NCI-H2227 (cell line): ENCODE measurements at regions not wholly inside any gene's neighbourhood (a gene's known extent, or its start where the extent isn't known, plus 50 kb on each side); places are given as distances from the start of the nearest gene placed in this dataset.
"Not testable (repeated sequence)": the region's sequence is repeated elsewhere in the genome, so short reads cannot be mapped to it uniquely, and the experiment has no call there.

Experiments
- DNase-seq: peaks from one replicate; lab custom pipeline; 2025; ENCODE audit not compliant: unreplicated experiment; lab: John Stamatoyannopoulos, UW

DNA sequence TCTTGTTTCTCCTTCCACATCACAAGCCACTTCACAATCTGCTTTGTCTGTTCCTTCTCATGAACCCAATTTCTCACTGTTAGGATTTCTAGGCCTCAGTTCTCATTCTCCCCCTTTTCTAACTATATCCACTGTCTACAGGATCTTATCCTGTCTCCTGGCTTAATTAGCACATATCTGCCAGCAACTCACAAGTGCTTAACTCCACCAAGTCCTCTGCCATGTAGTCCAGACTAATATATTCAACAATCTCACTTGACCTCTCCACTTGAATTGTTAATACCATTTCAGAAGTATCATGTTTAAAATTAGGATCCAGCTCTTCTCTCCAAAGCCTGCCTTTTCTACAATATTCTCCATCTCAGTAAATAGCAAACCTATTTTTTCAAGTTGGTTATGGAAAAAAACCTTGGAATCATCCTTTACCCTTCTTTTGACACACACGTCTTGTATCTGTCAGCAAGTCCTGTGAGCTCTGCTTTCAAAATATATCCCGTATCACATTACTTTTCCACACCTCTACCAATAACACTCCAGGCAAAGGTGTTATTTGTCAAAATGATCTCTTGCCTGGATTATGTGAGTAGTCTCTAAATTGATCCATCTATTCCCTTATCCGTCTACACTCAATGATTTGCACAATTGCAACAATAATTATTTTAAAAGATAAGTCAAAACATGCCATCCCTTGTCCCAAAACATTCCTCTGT, 127.2 kb upstream of the SLIT2 start:
- DNase-seq = no peak

GRCh38 chr4:20122198-20122988, 129.3 kb upstream of the SLIT2 start:
- DNase-seq = no peak

- DNase-seq = no peak
Observed at GRCh38 chr4:20119141-20119540, 132.6 kb upstream of the SLIT2 start.

- no peak for DNase-seq
Observed at GRCh38 chr4:20109391-20109790, 142.3 kb upstream of the SLIT2 start.

DNA sequence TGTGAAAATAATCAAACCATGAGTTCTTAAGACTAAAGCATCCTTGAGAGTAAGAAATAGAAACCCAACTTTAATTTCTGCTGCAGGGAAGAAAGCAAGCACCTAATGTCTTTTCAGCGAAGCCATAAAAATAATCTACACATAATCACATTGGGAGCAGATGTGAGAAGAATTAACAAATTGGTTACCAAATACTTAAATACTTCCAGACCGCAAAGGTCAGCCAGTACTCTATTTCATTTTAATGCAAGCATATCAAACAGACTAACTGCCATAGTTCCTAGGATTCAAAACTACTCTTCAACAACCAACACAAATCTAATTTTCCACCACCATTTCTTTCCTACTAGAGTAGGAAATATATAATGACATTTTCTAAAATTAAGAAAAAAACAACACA, 144.8 kb upstream of the SLIT2 start:
- no peak for DNase-seq

DNA sequence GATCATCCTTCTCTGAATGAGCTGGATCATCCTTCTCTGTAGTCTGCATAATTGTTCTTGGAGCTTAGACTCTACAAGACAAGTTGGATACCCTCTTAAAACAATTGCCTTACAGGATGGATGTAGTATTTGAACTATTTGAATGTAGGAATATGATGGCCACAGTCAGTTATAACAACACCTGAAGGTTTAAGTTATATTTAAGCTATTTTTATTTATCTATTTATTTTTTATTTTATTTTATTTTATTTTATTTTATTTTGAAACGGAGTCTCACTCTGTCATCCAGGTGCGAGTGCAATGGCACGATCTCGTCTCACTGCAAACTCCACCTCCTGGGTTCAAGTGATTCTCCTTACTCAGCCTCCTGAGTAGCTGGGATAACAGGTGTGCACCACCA, 149.9 kb upstream of the SLIT2 start:
- no peak for DNase-seq

DNA sequence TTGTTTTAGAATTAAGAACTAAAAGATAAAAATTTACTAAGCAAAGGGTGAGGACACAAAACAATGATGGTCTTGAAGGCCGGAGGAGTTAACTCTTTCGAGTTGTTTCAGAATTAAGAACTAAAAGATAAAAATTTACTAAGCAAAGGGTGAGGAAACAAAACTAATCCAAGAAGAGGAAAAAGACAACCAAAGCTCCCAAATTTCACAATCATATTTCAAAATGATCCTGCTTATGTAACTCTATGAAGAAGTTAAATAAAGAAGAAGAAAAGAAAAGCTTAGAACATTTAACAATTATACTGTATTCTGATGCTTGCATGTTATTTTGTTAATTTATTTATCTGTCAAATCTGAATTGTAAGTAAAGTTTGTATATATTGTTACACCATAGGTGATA, 154.8 kb upstream of the SLIT2 start:
- DNase-seq = no peak

DNA sequence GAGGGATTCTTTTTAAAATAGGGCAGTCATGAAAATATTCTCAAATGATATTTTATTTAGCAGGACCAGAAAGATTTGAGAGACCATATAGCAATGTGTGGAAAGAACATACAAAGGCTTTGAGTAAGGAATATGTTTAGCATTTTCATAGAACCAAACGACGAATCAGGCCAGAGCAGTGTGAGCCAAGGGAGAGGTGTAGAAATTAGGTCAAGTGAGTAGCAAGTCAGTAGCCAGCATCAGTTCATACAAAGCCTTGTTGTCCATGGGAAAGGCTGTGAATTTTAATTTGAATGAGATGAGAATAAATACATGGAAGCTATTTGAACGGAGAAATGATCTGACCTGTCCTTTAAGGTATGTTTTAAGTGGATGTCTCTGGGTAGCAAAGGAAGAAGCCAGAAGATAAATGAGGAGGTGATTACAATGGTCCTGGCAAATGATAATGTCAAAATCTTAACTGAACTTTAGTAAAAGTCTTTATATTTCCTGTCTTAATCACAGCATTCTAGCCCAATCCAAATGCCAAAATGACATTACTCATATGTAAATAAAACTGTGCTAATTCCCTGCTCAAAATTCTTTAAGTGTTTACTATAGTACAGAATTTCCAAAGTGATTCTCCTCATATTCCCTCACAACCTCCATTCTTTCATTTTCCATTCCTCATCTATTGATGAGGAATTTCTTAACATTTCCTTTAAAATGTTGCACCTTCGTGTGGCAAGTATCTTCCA, 155.7 kb upstream of the SLIT2 start:
- no peak for DNase-seq

DNA sequence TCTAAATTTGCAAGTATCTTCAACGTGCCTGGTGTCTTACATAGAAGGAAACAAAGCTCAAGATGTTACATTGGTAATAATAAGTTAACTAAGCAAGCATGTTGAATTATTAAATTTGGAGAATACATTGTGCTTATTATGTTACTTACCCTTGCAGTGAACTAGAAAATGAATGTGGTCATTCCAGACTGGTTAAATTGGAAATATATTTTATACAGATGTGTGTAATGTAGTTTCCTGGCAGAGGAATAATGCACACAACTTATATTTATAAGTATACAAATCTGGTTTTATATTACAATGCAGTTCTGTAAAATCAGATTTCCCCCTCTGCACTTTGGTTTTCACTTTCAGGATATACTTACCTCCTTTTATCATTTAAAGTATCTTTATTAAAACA, 159.9 kb upstream of the SLIT2 start:
- no peak for DNase-seq

GRCh38 chr4:20087522-20087911, 164.2 kb upstream of the SLIT2 start:
- DNase-seq = no peak

DNA sequence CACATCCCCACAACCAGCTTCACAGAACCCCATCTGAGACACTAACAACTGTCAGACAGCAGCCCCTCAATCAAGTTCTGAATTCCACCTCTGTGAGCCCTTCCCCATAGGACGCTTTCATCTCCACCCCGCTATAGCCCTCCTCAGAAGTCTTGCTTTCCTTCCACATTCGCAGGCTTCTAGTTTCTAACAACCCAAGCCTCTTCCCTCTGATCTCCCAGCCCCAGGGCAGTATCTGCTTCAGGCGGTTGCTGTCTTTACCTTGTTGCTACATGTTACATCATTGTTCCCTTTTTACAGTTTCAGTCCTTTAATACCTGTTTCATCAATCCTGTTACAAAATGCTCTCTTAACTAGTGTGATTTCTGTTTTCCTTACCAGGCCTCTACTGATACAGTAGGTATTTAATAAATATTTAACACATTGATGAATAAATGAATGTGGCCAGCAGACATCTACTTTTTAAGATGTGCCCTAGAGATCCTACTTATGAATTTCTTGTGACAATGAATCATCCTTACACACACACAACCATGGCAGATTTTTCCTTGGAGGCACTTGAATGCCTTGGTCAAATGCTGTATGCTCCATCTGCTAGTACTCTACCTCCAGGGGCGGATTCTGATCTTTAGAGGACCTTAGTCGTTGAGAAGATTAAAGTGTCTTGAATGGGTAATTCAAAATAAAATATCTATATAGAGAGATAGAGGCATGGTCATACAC, 164.7 kb upstream of the SLIT2 start:
- no peak for DNase-seq

DNA sequence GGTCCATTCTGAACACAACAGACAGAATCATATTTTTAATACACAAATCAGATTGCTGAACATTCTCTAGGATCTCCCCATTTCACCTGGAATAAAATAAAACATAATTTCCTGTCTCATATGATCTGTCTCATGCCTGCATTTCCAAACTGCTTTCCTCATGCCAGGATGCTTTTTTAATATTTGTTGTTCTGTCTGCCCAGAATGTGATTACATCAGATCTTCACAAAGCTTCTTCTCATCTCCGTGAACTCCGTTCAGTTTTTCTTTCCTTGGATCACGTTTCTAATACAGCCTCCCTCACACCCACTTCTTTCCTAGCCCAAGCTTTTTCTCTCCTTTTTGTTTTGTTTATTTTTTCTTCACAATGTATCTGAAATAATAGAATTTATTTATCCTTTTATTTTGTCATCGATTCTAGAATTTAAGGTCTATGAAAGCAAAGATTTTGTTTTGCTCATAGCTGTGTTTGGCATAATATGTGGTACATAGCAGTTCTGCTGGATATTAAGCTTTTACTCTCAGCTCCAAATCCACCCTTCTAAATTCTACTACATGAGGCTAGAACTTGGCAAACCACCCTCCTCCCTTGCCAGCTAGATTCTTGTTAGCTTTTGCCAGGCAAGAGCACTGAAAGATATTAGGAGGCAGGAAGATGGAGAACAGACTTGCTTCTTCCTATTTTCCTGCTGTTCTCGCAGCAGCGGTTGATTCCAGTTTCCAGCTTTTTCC, 165.5 kb upstream of the SLIT2 start:
- DNase-seq = no peak

DNA sequence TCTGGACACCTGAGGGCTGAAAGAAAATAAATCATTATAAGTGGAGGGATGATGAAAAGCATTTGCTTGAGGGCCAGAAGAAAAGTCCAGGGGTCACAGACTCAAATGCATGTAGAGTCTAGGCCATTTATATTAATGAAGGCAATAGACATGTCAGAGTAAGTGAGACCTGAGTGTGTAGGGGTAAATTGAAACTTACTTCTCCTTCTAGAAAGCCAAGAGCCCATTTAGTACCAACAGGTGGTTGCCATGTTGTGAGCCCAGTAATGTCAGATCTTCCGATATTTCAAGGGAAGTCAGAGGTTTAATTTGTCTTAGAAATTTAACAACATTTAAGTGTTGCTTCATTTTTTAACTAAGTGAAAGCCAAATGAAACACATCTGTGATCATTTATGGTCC, 166.1 kb upstream of the SLIT2 start:
- no peak for DNase-seq

DNA sequence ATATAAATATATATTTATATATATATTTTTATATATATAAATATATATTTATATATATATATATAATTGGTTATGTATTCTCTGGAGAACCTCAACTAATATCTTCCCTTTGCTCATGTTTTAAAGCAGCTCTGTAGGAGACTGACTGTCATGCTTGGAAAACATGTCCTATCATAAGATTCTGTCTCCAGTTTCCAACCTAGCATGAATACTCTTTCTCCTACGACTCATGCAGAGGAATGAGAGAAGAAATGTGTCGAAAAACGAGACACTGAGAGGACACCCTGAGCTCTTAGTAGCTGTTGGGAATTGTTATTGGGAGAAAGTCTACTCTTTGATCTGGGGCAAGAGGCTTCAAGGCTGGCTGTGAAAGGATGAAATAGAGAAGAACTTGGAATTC, 166.5 kb upstream of the SLIT2 start:
- DNase-seq = no peak

DNA sequence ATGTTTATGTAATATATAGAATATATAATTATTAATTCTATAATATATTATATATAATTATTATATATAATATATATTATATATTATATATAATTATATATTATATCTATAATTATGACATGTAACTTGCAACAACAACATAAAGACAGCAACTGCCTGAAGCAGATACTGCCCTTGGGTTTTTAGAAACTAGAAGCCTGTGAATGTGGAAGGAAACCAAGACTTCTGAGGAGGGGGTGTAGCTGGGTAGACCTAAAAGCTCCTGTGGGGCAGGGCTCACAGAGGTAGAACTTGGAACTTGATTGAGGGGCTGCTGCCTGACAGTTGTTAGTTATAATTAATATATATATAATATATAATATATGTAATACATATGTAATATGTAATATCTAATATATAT, 167.2 kb upstream of the SLIT2 start:
- no peak for DNase-seq

DNA sequence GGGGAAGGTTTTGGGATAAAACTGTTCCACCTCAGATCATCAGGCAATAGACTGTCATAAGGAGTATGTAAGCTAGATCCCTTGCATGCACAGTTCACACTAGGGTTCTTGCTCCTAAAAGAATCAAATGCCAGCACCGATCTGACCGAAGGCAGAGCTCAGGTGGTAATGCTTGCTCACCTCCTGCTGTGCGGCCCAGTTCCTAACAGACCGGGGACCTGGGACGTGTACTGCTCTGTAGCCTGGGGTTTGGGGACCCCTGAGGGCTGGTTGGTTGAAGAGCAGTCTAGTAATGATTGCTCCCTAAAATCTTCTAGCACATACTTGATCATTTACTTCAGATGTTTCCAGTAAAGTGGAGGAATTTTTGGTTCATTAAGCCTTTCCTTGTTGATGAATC, 173.1 kb upstream of the SLIT2 start:
- DNase-seq = no peak

GRCh38 chr4:20075248-20075871, 176.3 kb upstream of the SLIT2 start:
- no peak for DNase-seq

DNA sequence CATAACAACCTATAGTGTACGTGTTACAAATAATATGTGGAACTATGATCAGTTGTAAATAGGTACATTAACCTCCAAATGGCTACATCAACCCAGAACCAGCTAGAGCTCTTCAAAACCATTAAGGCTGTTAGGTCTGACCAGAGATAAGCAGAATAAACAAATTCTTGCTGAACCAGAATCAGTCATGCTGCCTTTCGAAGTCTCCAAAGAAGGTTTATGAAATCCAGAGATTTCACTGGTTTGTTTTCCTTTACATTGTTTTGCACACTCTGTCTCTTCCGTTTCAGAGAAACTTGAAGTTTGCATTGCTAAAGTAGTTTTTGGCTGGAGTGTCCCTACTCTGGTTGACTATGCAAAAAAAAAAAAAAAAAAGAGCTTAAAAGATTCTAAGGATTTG, 177.3 kb upstream of the SLIT2 start:
- no peak for DNase-seq

DNA sequence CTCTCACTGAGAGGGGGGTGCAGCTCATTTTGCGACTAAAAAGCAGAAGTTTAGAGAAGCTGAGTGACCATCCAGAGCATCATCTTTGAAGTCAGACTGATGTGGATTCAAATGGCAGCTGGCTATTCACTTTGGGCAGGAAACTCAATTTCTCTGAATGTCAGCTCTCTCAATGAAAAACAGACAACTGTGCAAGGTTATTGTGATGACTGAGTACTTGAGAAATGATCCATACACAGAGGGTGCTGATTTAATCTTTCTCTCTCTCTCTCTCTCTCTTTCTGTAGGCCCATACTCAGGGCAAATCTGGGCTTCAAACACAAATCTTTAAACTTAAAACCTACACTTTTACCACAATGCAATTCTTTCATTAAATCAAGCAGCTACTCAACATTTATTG, 185.8 kb upstream of the SLIT2 start:
- no peak for DNase-seq

- DNase-seq = not testable (repeated sequence)
Observed at GRCh38 chr4:20062857-20063256, 188.8 kb upstream of the SLIT2 start.
